ENCODE measurements at regions not wholly inside any gene's neighbourhood (a gene's known extent, or its start where the extent isn't known, plus 50 kb on each side); places are given as distances from the start of the nearest gene placed in this dataset.

- Histone ChIP-seq H3K79me2 (ENCODE audit: insufficient read depth, low read length) (no peaks in the 10 kb centered on the region), H3K4me3 (ENCODE audit: low read length, poor library complexity, severe bottlenecking) (no peak overlapping the region), H3K4me1 (ENCODE audit: insufficient read depth, low read length, poor library complexity, severe bottlenecking) (no peaks in the 10 kb centered on the region), H3K9me3 (ENCODE audit: insufficient read depth, low read depth, low read length) (no peaks in the 10 kb centered on the region), H3K27me3 (ENCODE audit: insufficient read depth, low read length, poor library complexity, severe bottlenecking) (no peaks in the 10 kb centered on the region), H2AFZ (ENCODE audit: low read length) (no peak overlapping the region), H3K4me2 (ENCODE audit: low read depth, low read length, poor library complexity, severe bottlenecking) (no peak overlapping the region), H4K20me1 (ENCODE audit: insufficient read depth, low read length, poor library complexity, severe bottlenecking) (no peaks in the 10 kb centered on the region), H3K9ac (ENCODE audit: low read depth, low read length, poor library complexity, severe bottlenecking) (no peak overlapping the region), H3K36me3 (ENCODE audit: insufficient read depth, low read length) (no peaks in the 10 kb centered on the region), H3K9me2 (replicated peaks; ENCODE audit: low read depth, low read length) (no peaks in the 10 kb centered on the region), H3F3A (ENCODE audit: low read depth) (no peaks in the 10 kb centered on the region)
- TF ChIP-seq EZH2phosphoT487 (IDR thresholded peaks at IDR 0.05; ENCODE audit: borderline replicate concordance) = no peak
- TF ChIP-seq CTCF (conservative IDR thresholded peaks at IDR 0.05; ENCODE audit: low read length) = no peak
Observed at GRCh38 chrX:145953628-145954027, 136.0 kb downstream of the SLITRK2 start.

- Histone ChIP-seq H3K4me3 (ENCODE audit: low read length, poor library complexity, severe bottlenecking) (no peak overlapping the region), H3K4me2 (ENCODE audit: low read depth, low read length, poor library complexity, severe bottlenecking) (no peak overlapping the region), H3K27me3 (ENCODE audit: insufficient read depth, low read length, poor library complexity, severe bottlenecking) (no peaks in the 10 kb centered on the region), H3K4me1 (ENCODE audit: insufficient read depth, low read length, poor library complexity, severe bottlenecking) (no peaks in the 10 kb centered on the region), H3K79me2 (ENCODE audit: insufficient read depth, low read length) (no peaks in the 10 kb centered on the region), H3K36me3 (ENCODE audit: insufficient read depth, low read length) (no peaks in the 10 kb centered on the region), H4K20me1 (ENCODE audit: insufficient read depth, low read length, poor library complexity, severe bottlenecking) (no peaks in the 10 kb centered on the region), H3F3A (ENCODE audit: low read depth) (no peaks in the 10 kb centered on the region), H3K9me2 (replicated peaks; ENCODE audit: low read depth, low read length) (no peaks in the 10 kb centered on the region), H3K9me3 (ENCODE audit: insufficient read depth, low read depth, low read length) (no peaks in the 10 kb centered on the region), H3K9ac (ENCODE audit: low read depth, low read length, poor library complexity, severe bottlenecking) (no peak overlapping the region), H2AFZ (ENCODE audit: low read length) (no peak overlapping the region)
- no peak for TF ChIP-seq EZH2phosphoT487 (IDR thresholded peaks at IDR 0.05; ENCODE audit: borderline replicate concordance)
- TF ChIP-seq CTCF (conservative IDR thresholded peaks at IDR 0.05; ENCODE audit: low read length) = no peak
Observed at GRCh38 chrX:145990051-145990450, 172.4 kb downstream of the SLITRK2 start.

- H3K4me3 ChIP-seq (ENCODE audit: low read length, poor library complexity, severe bottlenecking) = no peak overlapping the region
- no peaks in the 10 kb centered on the region for H3F3A ChIP-seq (ENCODE audit: low read depth)
- no peak overlapping the region for H2AFZ ChIP-seq (ENCODE audit: low read length)
- H4K20me1 ChIP-seq (ENCODE audit: insufficient read depth, low read length, poor library complexity, severe bottlenecking) = no peaks in the 10 kb centered on the region
- H3K36me3 ChIP-seq (ENCODE audit: insufficient read depth, low read length) = no peaks in the 10 kb centered on the region
- H3K9ac ChIP-seq (ENCODE audit: low read depth, low read length, poor library complexity, severe bottlenecking) = no peak overlapping the region
- TF ChIP-seq CTCF (conservative IDR thresholded peaks at IDR 0.05; ENCODE audit: low read length) (no peak), EZH2phosphoT487 (IDR thresholded peaks at IDR 0.05; ENCODE audit: borderline replicate concordance) (no peak)
- no peaks in the 10 kb centered on the region for H3K27me3 ChIP-seq (ENCODE audit: insufficient read depth, low read length, poor library complexity, severe bottlenecking)
- H3K4me1 ChIP-seq (ENCODE audit: insufficient read depth, low read length, poor library complexity, severe bottlenecking) = no peaks in the 10 kb centered on the region
- no peaks in the 10 kb centered on the region for H3K9me2 ChIP-seq (replicated peaks; ENCODE audit: low read depth, low read length)
- H3K4me2 ChIP-seq (ENCODE audit: low read depth, low read length, poor library complexity, severe bottlenecking) = no peak overlapping the region
- H3K9me3 ChIP-seq (ENCODE audit: insufficient read depth, low read depth, low read length) = no peaks in the 10 kb centered on the region
- no peaks in the 10 kb centered on the region for H3K79me2 ChIP-seq (ENCODE audit: insufficient read depth, low read length)
Observed at GRCh38 chrX:146006637-146007036, 189.0 kb downstream of the SLITRK2 start.
